Transverse colon (tissue), 4 donors: ENCODE measurements at regions not wholly inside any gene's neighbourhood (a gene's known extent, or its start where the extent isn't known, plus 50 kb on each side); places are given as distances from the start of the nearest gene placed in this dataset.

Experiments
- DNase-seq: peaks from one replicate; pipeline ENCODE4 v3.0.0-alpha.2; 2019
- H3K27ac ChIP-seq, 4 donors: fragments of 200-600 bp; sonication (generic); 2 replicates each; pipeline ENCODE4 v1.5.1; 2016 to 2018; ENCODE audit warnings: inconsistent platforms in 4 of 4
- H3K27me3 ChIP-seq: fragments of 200-600 bp; sonication (generic); 2 replicates; pipeline ENCODE4 v1.5.1; 2017; ENCODE audit warnings: inconsistent platforms
- H3K36me3 ChIP-seq, 4 donors: fragments of 200-600 bp; sonication (generic); 2 replicates each; pipeline ENCODE4 v1.5.1; 2017 to 2019; ENCODE audit warnings: inconsistent platforms in 4 of 4
- H3K4me1 ChIP-seq, 4 donors: fragments of 200-600 bp; sonication (generic); 2 replicates each; pipeline ENCODE4 v1.5.1; 2017 to 2020; ENCODE audit warnings: inconsistent platforms in 4 of 4
- H3K4me3 ChIP-seq, 4 donors: fragments of 200-600 bp; sonication (generic); 1 replicate in 1 of 4; 2 replicates in 3 of 4; pipeline versions ENCODE4 v1.5.1 to v1.6.1; 2017 to 2019; ENCODE audit warnings: inconsistent platforms in 4 of 4
- H3K9me3 ChIP-seq, 2 donors: fragments of 200-600 bp; sonication (generic); 2 replicates each; pipeline ENCODE4 v1.5.1; 2017 to 2019; ENCODE audit warnings: inconsistent platforms in 2 of 2
- CTCF ChIP-seq, 5 experiments: fragments of 200-600 bp in 3 of 5; fragments of 450-650 bp in 2 of 5; sonication (generic) in 3 of 5; IDR thresholded peaks; 1 replicate in 2 of 5; 2 replicates in 3 of 5; pipeline ENCODE4 v1.5.1; 2016 to 2017; ENCODE audit warnings: antibody characterized with exemption in 5 of 5, inconsistent platforms in 3 of 5, mild to moderate bottlenecking in 2 of 5, moderate library complexity in 1 of 5
- EP300 ChIP-seq: sonication (generic); formaldehyde crosslinking; IDR thresholded peaks from one replicate; pipeline ENCODE4 v1.6.1; 2017; ENCODE audit warnings: antibody characterized with exemption, low read depth
- POLR2A ChIP-seq: fragments of 450-650 bp; IDR thresholded peaks from one replicate; pipeline ENCODE4 v1.6.1; 2016; ENCODE audit warnings: antibody characterized with exemption, mild to moderate bottlenecking, moderate library complexity
- POLR2AphosphoS5 ChIP-seq, 3 donors: sonication (generic); formaldehyde crosslinking; IDR thresholded peaks; one replicate each; pipeline ENCODE4 v1.6.1; 2016; ENCODE audit warnings: antibody characterized with exemption in 3 of 3
- WGBS, 2 donors: methylation state at CpG; one replicate each; pipeline ENCODE4 v1.1.5; 2018; ENCODE audit warnings: low coverage in 1 of 2; 5-methylcytosine and 5-hydroxymethylcytosine counted together
- in situ Hi-C, 4 donors: fragments of 200-750 bp; cut with MboI; loops; one replicate each; pipeline versions ENCODE4 v1.15.0 to v1.15.1; 2017; ENCODE audit warnings: low sequenced_read_pairs in 3 of 4, low pct_ligation_motif_present in 1 of 4, low pct_unique_long_range_greater_than_20kb in 1 of 4
- intact Hi-C: fragments of 100-400 bp; cut with DNase I; formaldehyde crosslinking; loops from one replicate; pipeline ENCODE4 v1.15.1; 2023; ENCODE audit warnings: low total_unique reads

GRCh38 chr4:7131498-7132031, 60.8 kb upstream of the SORCS2 start:
- no peaks in the 10 kb centered on the region for H3K9me3 ChIP-seq
- no peaks in the 10 kb centered on the region for H3K27me3 ChIP-seq
- H3K27ac ChIP-seq: no peak overlapping the region
- in situ Hi-C loops: no loop called here
- H3K4me1 ChIP-seq: peaks cover 0 to 4% (median 0%) of the 10 kb centered on the region in 4 donors
- no peaks in the 10 kb centered on the region for H3K36me3 ChIP-seq
- TF ChIP-seq EP300: no peak
- no peak for TF ChIP-seq POLR2A
- no peak for TF ChIP-seq POLR2AphosphoS5 (IDR thresholded peaks at IDR 0.05)
- TF ChIP-seq CTCF (IDR thresholded peaks at IDR 0.05): no peak
- H3K4me3 ChIP-seq: no peak overlapping the region
- DNase-seq: no peak
- 62% methylated on average over 3 of the region's 3 CpGs; no CpG with 5 or more reads in 1 of the 2 donors for WGBS, 2 donors
- intact Hi-C loops: loop anchor here (5.0 kb wide), 1 partner anchor 581 kb away; no protein-coding TSS in a partner anchor

GRCh38 chr4:7130621-7131211, 61.6 kb upstream of the SORCS2 start:
- Histone ChIP-seq H3K9me3 (no peaks in the 10 kb centered on the region), H3K27ac (no peak overlapping the region), H3K4me1 (peaks cover 0 to 4% (median 0%) of the 10 kb centered on the region in 4 donors), H3K36me3 (no peaks in the 10 kb centered on the region), H3K4me3 (no peak overlapping the region), H3K27me3 (no peaks in the 10 kb centered on the region)
- intact Hi-C loops (loop anchor here (5.0 kb wide), 1 partner anchor 582 kb away; no protein-coding TSS in a partner anchor), in situ Hi-C loops (no loop called here)
- no peak for DNase-seq
- 90% methylated on average over 5 of the region's 5 CpGs for WGBS, 2 donors
- TF ChIP-seq POLR2AphosphoS5 (IDR thresholded peaks at IDR 0.05) (no peak), POLR2A (no peak), CTCF (IDR thresholded peaks at IDR 0.05) (no peak), EP300 (no peak)

GRCh38 chr4:7129871-7130620, 62.2 kb upstream of the GRPEL1 start:
- H3K4me1 ChIP-seq: peaks cover 0 to 8% (median 0%) of the 10 kb centered on the region in 4 donors
- intact Hi-C loops: loop anchor here (5.0 kb wide), 2 partner anchors 582 to 852 kb away; no protein-coding TSS in a partner anchor
- 84% methylated on average over 28 of the region's 28 CpGs; no CpG with 5 or more reads in 1 of the 2 donors for WGBS, 2 donors

More at GRCh38 chr4:7129871-7130620, 62.2 kb upstream of the GRPEL1 start:
- Histone ChIP-seq H3K27me3 (no peaks in the 10 kb centered on the region), H3K27ac (no peak overlapping the region), H3K4me3 (no peak overlapping the region), H3K9me3 (no peaks in the 10 kb centered on the region), H3K36me3 (no peaks in the 10 kb centered on the region)
- TF ChIP-seq POLR2AphosphoS5 (IDR thresholded peaks at IDR 0.05) (no peak), POLR2A (no peak), EP300 (no peak), CTCF (IDR thresholded peaks at IDR 0.05) (no peak)
- in situ Hi-C loops: no loop called here
- DNase-seq: no peak
